ACC112 (cell line): ENCODE measurements at regions not wholly inside any gene's neighbourhood (a gene's known extent, or its start where the extent isn't known, plus 50 kb on each side); places are given as distances from the start of the nearest gene placed in this dataset.

Experiments
- H2AFZ ChIP-seq: fragments of 200-600 bp; sonication (generic); one replicate; pipeline ENCODE4 v1.6.0; 2017; ENCODE audit warnings: antibody characterized with exemption, low read length; ENCODE audit not compliant: unreplicated experiment
- H3K27ac ChIP-seq: fragments of 200-600 bp; sonication (generic); 2 replicates; pipeline ENCODE4 v1.5.1; 2014; ENCODE audit warnings: low read depth, mild to moderate bottlenecking, antibody characterized with exemption, low read length, moderate library complexity
- H3K27me3 ChIP-seq: fragments of 200-600 bp; sonication (generic); 2 replicates; pipeline ENCODE4 v1.6.1; 2014; ENCODE audit warnings: mild to moderate bottlenecking, antibody characterized with exemption, low read length, moderate library complexity, mixed read lengths; ENCODE audit not compliant: insufficient read depth
- H3K36me3 ChIP-seq: fragments of 200-600 bp; sonication (generic); 2 replicates; pipeline ENCODE4 v1.6.1; 2016; ENCODE audit warnings: mild to moderate bottlenecking, antibody characterized with exemption, low read length, moderate library complexity, mixed read lengths; ENCODE audit not compliant: insufficient read depth
- H3K4me1 ChIP-seq: fragments of 200-600 bp; sonication (generic); one replicate; pipeline ENCODE4 v1.6.1; 2016; ENCODE audit warnings: low read length, mixed read lengths; ENCODE audit not compliant: insufficient read depth, unreplicated experiment, control insufficient read depth
- H3K4me3 ChIP-seq: fragments of 200-600 bp; sonication (generic); 2 replicates; pipeline ENCODE4 v1.5.1; 2014; ENCODE audit warnings: mild to moderate bottlenecking, low read depth, low read length
- H3K79me2 ChIP-seq: fragments of 200-600 bp; sonication (generic); one replicate; pipeline ENCODE4 v1.6.0; 2016; ENCODE audit warnings: low read length; ENCODE audit not compliant: control insufficient read depth, unreplicated experiment, insufficient read depth

DNA sequence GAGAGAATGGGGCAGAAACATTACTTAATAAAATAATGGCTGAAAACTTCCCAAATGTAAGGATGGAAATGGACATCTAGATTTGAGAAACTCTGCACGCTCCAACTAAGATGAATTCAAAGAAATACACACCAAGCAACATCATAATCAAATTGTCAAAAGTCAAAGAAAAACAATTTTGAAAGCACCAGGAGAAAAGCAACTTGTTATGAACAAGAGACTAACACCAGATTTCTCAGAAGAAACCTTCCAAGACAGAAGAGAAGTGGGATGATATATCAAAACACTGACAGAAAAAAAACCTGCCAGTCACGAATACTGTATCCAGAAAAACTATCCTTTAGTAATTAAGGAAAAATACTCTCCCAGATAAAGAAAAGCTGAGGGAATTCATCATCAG lies 208.6 kb upstream of the SAMSN1 start:
- Histone ChIP-seq H3K4me1 (no peaks in the 10 kb centered on the region), H2AFZ (no peak overlapping the region), H3K36me3 (no peaks in the 10 kb centered on the region), H3K4me3 (no peak overlapping the region), H3K79me2 (no peaks in the 10 kb centered on the region), H3K27ac (no peak overlapping the region), H3K27me3 (0 out of 2 replicates have a peak, but pooled peaks cover 2% of the 10 kb centered on the region)

DNA sequence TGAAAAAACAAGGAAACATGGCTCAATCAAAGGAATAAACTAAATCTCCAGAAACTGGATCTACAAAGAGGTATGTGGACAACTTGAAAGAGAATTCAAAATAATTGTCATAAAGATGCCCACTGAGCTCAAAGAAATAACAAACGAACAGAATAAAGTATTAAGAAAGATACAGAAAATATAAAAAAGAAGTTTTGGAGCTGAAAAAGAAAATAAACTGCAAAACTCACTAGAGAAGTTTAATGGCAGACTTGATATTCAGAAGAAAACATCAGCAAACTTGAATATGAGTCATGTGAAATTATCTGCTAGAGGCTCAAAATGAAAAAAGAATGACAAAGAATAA lies 208.1 kb upstream of the SAMSN1 start:
- H3K27ac ChIP-seq, result no peak overlapping the region
- no peaks in the 10 kb centered on the region for H3K4me1 ChIP-seq
- no peaks in the 10 kb centered on the region for H3K79me2 ChIP-seq
- 0 out of 2 replicates have a peak, but pooled peaks cover 2% of the 10 kb centered on the region for H3K27me3 ChIP-seq
- H2AFZ ChIP-seq, result no peak overlapping the region
- H3K4me3 ChIP-seq, result no peak overlapping the region
- H3K36me3 ChIP-seq, result no peaks in the 10 kb centered on the region

DNA sequence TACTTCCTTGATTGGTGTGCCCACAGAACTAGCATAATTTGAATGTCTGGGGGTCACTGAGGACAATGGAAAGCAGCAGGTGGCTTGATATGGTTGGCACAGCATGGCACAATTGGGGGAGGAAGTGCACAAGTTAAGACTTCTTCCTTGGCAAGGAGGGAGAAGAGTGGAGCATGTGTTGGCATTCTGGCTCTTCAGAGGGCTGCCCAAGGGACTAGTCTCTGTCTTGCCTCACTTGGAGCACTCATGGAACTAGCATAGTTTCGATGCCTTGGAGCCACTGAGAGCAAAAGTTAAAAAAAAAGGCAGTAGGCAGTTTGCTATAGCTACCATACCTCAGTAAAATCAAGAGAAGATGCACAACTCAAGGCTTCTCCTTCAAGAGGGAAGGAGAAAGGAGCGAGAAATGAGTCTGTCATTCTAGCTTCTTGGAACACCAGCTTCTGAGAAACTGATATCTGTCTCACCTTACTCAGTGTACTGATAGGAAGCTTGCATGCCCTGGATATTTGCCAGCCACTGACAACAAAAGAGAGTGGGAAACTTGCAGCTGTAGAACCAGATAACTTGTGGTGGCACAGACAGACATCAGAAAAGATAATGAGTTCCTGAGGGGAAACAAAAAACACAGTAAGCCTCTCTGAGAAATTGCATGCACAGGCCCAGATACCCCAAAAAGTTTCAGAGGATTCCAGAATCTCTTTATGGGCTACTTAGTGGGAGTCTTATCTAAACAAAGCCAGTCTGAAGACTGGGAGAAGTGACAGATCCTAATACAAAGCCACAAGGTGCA lies 207.5 kb upstream of the SAMSN1 start:
- Histone ChIP-seq H3K4me1 (no peaks in the 10 kb centered on the region), H3K36me3 (no peaks in the 10 kb centered on the region), H3K4me3 (no peak overlapping the region), H3K79me2 (no peaks in the 10 kb centered on the region), H2AFZ (no peak overlapping the region), H3K27me3 (0 out of 2 replicates have a peak, but pooled peaks cover 2% of the 10 kb centered on the region), H3K27ac (no peak overlapping the region)

DNA sequence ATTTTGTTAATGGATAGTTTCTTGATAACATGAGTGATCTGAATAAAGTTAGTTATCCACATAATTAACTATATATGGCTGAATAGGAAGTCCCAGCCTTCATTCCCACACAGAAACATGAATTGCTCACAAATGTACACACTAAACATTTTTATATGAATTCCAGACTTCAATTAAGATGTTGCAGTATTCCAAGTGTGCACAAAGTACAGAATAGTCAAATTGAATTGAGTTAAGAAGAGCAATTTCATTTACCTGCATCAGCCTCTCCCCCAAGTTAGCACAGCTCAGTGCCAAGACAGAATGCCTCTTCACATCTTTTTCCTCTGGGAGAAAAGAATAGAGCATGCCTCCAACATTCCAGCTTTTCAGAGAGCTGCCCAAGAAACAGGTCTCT lies 207.0 kb upstream of the SAMSN1 start:
- Histone ChIP-seq H3K79me2 (no peaks in the 10 kb centered on the region), H3K27me3 (0 out of 2 replicates have a peak, but pooled peaks cover 2% of the 10 kb centered on the region), H3K27ac (no peak overlapping the region), H3K4me1 (no peaks in the 10 kb centered on the region), H3K4me3 (no peak overlapping the region), H3K36me3 (no peaks in the 10 kb centered on the region), H2AFZ (no peak overlapping the region)

- H3K27me3 ChIP-seq, result 0 out of 2 replicates have a peak, but pooled peaks cover 2% of the 10 kb centered on the region
- no peak overlapping the region for H3K4me3 ChIP-seq
- no peaks in the 10 kb centered on the region for H3K79me2 ChIP-seq
- H3K36me3 ChIP-seq, result no peaks in the 10 kb centered on the region
- H3K4me1 ChIP-seq, result no peaks in the 10 kb centered on the region
- no peak overlapping the region for H2AFZ ChIP-seq
- H3K27ac ChIP-seq, result no peak overlapping the region
These were observed 206.3 kb upstream of the SAMSN1 start for GRCh38 chr21:14752345-14752909.

DNA sequence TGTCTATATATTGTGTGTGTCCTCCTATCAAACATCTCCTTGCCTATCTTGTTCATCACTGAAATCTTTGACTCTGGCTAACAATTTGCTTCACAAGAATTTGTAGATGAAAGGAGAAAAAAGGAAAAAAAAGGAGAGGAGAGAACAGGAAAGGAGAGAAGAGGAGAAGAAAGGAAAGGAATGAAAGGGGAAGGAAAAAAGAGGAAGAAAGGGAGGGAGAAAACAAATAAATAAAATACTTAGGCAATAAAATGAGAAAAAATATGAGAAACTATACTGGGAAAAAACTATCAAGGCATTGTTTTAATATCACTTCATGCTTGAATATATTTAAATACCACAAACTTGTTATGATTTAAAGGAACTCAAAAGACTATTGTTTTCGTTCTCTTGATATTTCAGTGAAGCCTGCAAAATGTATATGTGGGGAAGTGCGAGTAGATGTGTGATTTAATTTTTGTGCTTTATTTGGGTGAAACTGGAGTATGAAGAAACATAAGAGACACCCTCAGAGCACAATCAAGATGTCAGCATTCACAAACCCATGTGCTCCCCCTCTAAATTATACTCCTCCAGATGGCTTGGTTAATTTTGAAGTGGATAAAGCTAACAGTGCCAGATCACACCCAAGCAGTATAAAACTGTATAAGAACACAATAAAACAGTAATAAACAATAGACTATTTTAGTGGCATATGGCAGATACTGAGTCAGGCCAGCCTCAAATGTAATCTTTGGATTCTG lies 205.7 kb upstream of the SAMSN1 start:
- no peak overlapping the region for H3K4me3 ChIP-seq
- no peak overlapping the region for H3K27ac ChIP-seq
- H3K27me3 ChIP-seq, result 0 out of 2 replicates have a peak, but pooled peaks cover 2% of the 10 kb centered on the region
- no peaks in the 10 kb centered on the region for H3K36me3 ChIP-seq
- no peak overlapping the region for H2AFZ ChIP-seq
- H3K79me2 ChIP-seq, result no peaks in the 10 kb centered on the region
- no peaks in the 10 kb centered on the region for H3K4me1 ChIP-seq

DNA sequence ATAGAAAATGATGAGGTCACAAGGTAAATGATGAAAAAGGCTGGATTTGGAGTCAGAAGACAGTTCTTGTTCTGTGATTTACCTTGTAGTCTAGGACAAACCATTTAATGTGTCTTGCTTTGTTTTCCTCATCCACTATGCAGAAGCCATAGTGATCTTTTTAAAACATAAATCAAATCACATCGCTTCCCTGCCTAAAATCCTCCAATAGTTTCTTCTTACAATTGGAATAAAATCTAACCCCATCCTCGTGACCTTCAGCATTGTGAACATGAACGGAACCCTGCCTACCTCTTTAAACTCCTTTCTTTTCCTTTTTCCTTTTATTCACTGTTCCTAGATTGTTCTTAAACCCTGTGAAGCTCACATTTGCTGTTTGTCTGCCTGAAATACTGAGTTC lies 204.9 kb upstream of the SAMSN1 start:
- Histone ChIP-seq H2AFZ (no peak overlapping the region), H3K27ac (no peak overlapping the region), H3K79me2 (no peaks in the 10 kb centered on the region), H3K36me3 (no peaks in the 10 kb centered on the region), H3K4me1 (no peaks in the 10 kb centered on the region), H3K27me3 (0 out of 2 replicates have a peak, but pooled peaks cover 2% of the 10 kb centered on the region), H3K4me3 (no peak overlapping the region)

DNA sequence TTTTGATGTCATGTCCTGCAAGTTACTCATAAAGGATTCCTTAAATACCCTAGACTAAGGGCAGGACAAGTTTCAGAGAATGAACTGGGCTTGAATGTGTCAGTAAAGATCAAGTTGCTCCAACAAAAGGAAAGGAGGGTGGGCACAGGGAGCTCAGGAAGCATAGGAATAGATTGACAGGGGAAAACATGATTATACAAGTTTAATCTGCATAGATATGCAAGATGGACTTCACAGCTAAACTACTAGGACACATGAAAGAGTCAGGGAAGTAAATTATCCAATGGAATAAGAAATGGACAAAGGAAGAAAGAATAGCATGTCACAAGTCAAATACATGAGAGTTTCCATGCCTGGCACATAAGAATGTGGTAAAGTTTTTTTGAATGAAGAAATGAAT lies 203.9 kb upstream of the SAMSN1 start:
- H3K4me1 ChIP-seq, result no peaks in the 10 kb centered on the region
- no peak overlapping the region for H3K27ac ChIP-seq
- no peak overlapping the region for H2AFZ ChIP-seq
- H3K4me3 ChIP-seq, result no peak overlapping the region
- H3K27me3 ChIP-seq, result 0 out of 2 replicates have a peak, but pooled peaks cover 2% of the 10 kb centered on the region
- H3K79me2 ChIP-seq, result no peaks in the 10 kb centered on the region
- no peaks in the 10 kb centered on the region for H3K36me3 ChIP-seq

- no peaks in the 10 kb centered on the region for H3K79me2 ChIP-seq
- H3K4me1 ChIP-seq, result no peaks in the 10 kb centered on the region
- no peak overlapping the region for H2AFZ ChIP-seq
- 0 out of 2 replicates have a peak, but pooled peaks cover 2% of the 10 kb centered on the region for H3K27me3 ChIP-seq
- no peak overlapping the region for H3K4me3 ChIP-seq
- no peak overlapping the region for H3K27ac ChIP-seq
- no peaks in the 10 kb centered on the region for H3K36me3 ChIP-seq
These were observed 202.5 kb upstream of the SAMSN1 start for GRCh38 chr21:14748662-14749061.

- H3K36me3 ChIP-seq, result no peaks in the 10 kb centered on the region
- no peaks in the 10 kb centered on the region for H3K27me3 ChIP-seq
- no peaks in the 10 kb centered on the region for H3K4me1 ChIP-seq
- H3K79me2 ChIP-seq, result no peaks in the 10 kb centered on the region
- H2AFZ ChIP-seq, result no peak overlapping the region
- H3K27ac ChIP-seq, result no peak overlapping the region
- H3K4me3 ChIP-seq, result no peak overlapping the region
These were observed 198.3 kb upstream of the SAMSN1 start for GRCh38 chr21:14744368-14744767.
